B cell (primary cell): ENCODE measurements at regions not wholly inside any gene's neighbourhood (a gene's known extent, or its start where the extent isn't known, plus 50 kb on each side); places are given as distances from the start of the nearest gene placed in this dataset.
A peak's percentile ranks its signal among the peaks of the same experiment; 100 is the strongest.

Source experiments
- ATAC-seq: fragments of 200-7000 bp; cut with Tn5 transposase; one replicate; pipeline ENCODE4 v1.10.0; 2021; ENCODE audit warnings: low read depth, mild to moderate bottlenecking, moderate number of reproducible peaks, moderate library complexity
- CTCF ChIA-PET: fragments of 350-600 bp; sonication (Branson Sonifier 250); formaldehyde crosslinking; loops from one replicate; lab custom pipeline; 2021; ENCODE audit warnings: antibody characterized with exemption, inconsistent platforms; lab: Charles Lee
- POLR2A ChIA-PET: fragments of 350-600 bp; sonication (Branson Sonifier 250); formaldehyde crosslinking; loops from one replicate; lab custom pipeline; 2021; ENCODE audit warnings: antibody characterized with exemption; lab: Charles Lee
- DNase-seq: peaks from one replicate; pipeline ENCODE4 v3.0.0; 2013
- H2AFZ ChIP-seq: 2 replicates; pipeline ENCODE4 v1.6.1; 2012; ENCODE audit warnings: mild to moderate bottlenecking, low read depth, low read length; ENCODE audit not compliant: insufficient read depth, poor library complexity, severe bottlenecking
- H3K27ac ChIP-seq, 2 donors: 1 replicate in 1 of 2; 2 replicates in 1 of 2; pipeline ENCODE4 v1.5.1; 2012 to 2013; ENCODE audit warnings: low read length in 2 of 2, mild to moderate bottlenecking in 2 of 2, moderate library complexity in 1 of 2
- H3K27me3 ChIP-seq, 4 experiments: fragments of 200-600 bp in 1 of 4; sonication (generic) in 1 of 4; replicated peaks in 1 of 4; 1 replicate in 2 of 4; 2 replicates in 2 of 4; pipeline versions ENCODE4 v1.6.1 to v1.7.0; 2013 to 2016; ENCODE audit warnings: low read length in 3 of 4, mild to moderate bottlenecking in 2 of 4, mixed read lengths in 1 of 4, moderate library complexity in 1 of 4; ENCODE audit not compliant: insufficient read depth in 4 of 4, control insufficient read depth in 3 of 4; ENCODE audit errors: control extremely low read depth in 1 of 4
- H3K36me3 ChIP-seq, 2 experiments: replicated peaks in 1 of 2; 1 replicate in 1 of 2; 2 replicates in 1 of 2; pipeline versions ENCODE4 v1.6.1 to v1.7.1; 2013; ENCODE audit warnings: low read length in 1 of 2; ENCODE audit not compliant: insufficient read depth in 2 of 2, control insufficient read depth in 1 of 2; ENCODE audit errors: control extremely low read depth in 1 of 2, extremely low read depth in 1 of 2
- H3K4me1 ChIP-seq, 2 donors: fragments of 200-600 bp in 1 of 2; sonication (generic) in 1 of 2; 1 replicate in 1 of 2; 2 replicates in 1 of 2; pipeline versions ENCODE4 v1.5.1 to v1.6.1; 2013 to 2017; ENCODE audit warnings: low read length in 2 of 2; ENCODE audit not compliant: control insufficient read depth in 2 of 2, insufficient read depth in 2 of 2
- H3K4me2 ChIP-seq: replicated peaks from 2 replicates; pipeline ENCODE3; 2012; ENCODE audit warnings: mild to moderate bottlenecking, low read depth, low read length; ENCODE audit not compliant: poor library complexity, severe bottlenecking
- H3K4me3 ChIP-seq, 5 experiments: fragments of 200-600 bp in 1 of 5; sonication (generic) in 1 of 5; 1 replicate in 3 of 5; 2 replicates in 2 of 5; pipeline versions ENCODE4 v1.5.1 to v1.7.0; 2011 to 2016; ENCODE audit warnings: low read length in 4 of 5, mild to moderate bottlenecking in 4 of 5, low read depth in 2 of 5, control low read depth in 1 of 5, moderate library complexity in 1 of 5; ENCODE audit not compliant: insufficient read depth in 1 of 5; ENCODE audit errors: control extremely low read depth in 1 of 5, extremely low read depth in 1 of 5
- H3K79me2 ChIP-seq: fragments of 200-600 bp; sonication (generic); one replicate; pipeline ENCODE4 v1.6.0; 2016; ENCODE audit warnings: low read length; ENCODE audit not compliant: control insufficient read depth, insufficient read depth
- H3K9ac ChIP-seq: fragments of 200-600 bp; sonication (generic); 2 replicates; pipeline ENCODE4 v1.6.1; 2017; ENCODE audit warnings: mild to moderate bottlenecking, low read length, moderate library complexity
- H3K9me3 ChIP-seq, 3 donors: one replicate each; pipeline versions ENCODE4 v1.6.1 to v1.7.1; 2013; ENCODE audit warnings: low read length in 2 of 3; ENCODE audit not compliant: control insufficient read depth in 2 of 3, insufficient read depth in 1 of 3; ENCODE audit errors: control extremely low read depth in 1 of 3
- H4K20me1 ChIP-seq: 2 replicates; pipeline ENCODE4 v1.6.0; 2012; ENCODE audit warnings: mild to moderate bottlenecking, low read length; ENCODE audit not compliant: insufficient read depth, control insufficient read depth, poor library complexity, severe bottlenecking
- H3K27ac Mint-ChIP-seq: one replicate; pipeline ENCODE4 v1.8.0; 2021; ENCODE audit warnings: mixed read lengths
- H3K27me3 Mint-ChIP-seq: one replicate; pipeline ENCODE4 v1.8.0; 2021; ENCODE audit warnings: mixed read lengths
- H3K4me1 Mint-ChIP-seq: one replicate; pipeline ENCODE4 v1.8.0; 2021; ENCODE audit warnings: mixed read lengths
- H3K4me3 Mint-ChIP-seq: one replicate; pipeline ENCODE4 v1.8.0; 2021; ENCODE audit warnings: mixed read lengths
- H3K9me3 Mint-ChIP-seq: one replicate; pipeline ENCODE4 v1.8.0; 2022; ENCODE audit warnings: mixed read lengths; ENCODE audit not compliant: insufficient read depth
- EZH2 ChIP-seq: IDR thresholded peaks from 2 replicates; pipeline ENCODE4 v1.6.1; 2012; ENCODE audit warnings: borderline replicate concordance, low read depth, mild to moderate bottlenecking, moderate library complexity, low read length; ENCODE audit not compliant: insufficient read depth, poor library complexity, severe bottlenecking
- WGBS: methylation state at CpG from one replicate; pipeline ENCODE4 v1.1.5; 2013; ENCODE audit warnings: missing lambda C conversion rate; ENCODE audit not compliant: insufficient coverage; 5-methylcytosine and 5-hydroxymethylcytosine counted together
- intact Hi-C: fragments of 100-400 bp; cut with micrococcal nuclease; formaldehyde crosslinking; loops from one replicate; pipeline ENCODE4 v1.10.0; 2022
- TF ChIP-seq, protein P1 (sequence below): fragments of 200-600 bp; IDR thresholded peaks from one replicate; pipeline ENCODE4 v1.8.0; 2022; ENCODE audit warnings: antibody characterized with exemption, mild to moderate bottlenecking

GRCh38 chr12:93025145-93026103 is 96.3 kb upstream of the EEA1 start:
- Mint-ChIP-seq H3K4me3 (no peak overlapping the region), H3K27ac (no peak overlapping the region), H3K9me3 (no peaks in the 10 kb centered on the region), H3K4me1 (no peaks in the 10 kb centered on the region), H3K27me3 (no peaks in the 10 kb centered on the region)
- ChIA-PET POLR2A (no interaction called here), CTCF (interaction anchor here (1.1 to 1.5 kb wide), 5 partner anchors 36 to 373 kb away, joined by 3 to 4 read pairs (median 3); no protein-coding TSS in a partner anchor)
- no peaks in the 10 kb centered on the region for H3K36me3 ChIP-seq
- WGBS: 100% methylated on average over 2 of the region's 6 CpGs
- H3K27ac ChIP-seq: no peak overlapping the region
- no peaks in the 10 kb centered on the region for H3K9me3 ChIP-seq
- ATAC-seq (peak; percentile 45), DNase-seq (peak; percentile 56)
- H3K4me2 ChIP-seq: no peak overlapping the region
- H3K9ac ChIP-seq: no peak overlapping the region
- intact Hi-C loops: loop anchor here (2.0 to 5.0 kb wide), 2 partner anchors 33 to 371 kb away; no protein-coding TSS in a partner anchor
- no peaks in the 10 kb centered on the region for H3K4me1 ChIP-seq
- H2AFZ ChIP-seq: no peak overlapping the region
- TF ChIP-seq, protein P1, sequence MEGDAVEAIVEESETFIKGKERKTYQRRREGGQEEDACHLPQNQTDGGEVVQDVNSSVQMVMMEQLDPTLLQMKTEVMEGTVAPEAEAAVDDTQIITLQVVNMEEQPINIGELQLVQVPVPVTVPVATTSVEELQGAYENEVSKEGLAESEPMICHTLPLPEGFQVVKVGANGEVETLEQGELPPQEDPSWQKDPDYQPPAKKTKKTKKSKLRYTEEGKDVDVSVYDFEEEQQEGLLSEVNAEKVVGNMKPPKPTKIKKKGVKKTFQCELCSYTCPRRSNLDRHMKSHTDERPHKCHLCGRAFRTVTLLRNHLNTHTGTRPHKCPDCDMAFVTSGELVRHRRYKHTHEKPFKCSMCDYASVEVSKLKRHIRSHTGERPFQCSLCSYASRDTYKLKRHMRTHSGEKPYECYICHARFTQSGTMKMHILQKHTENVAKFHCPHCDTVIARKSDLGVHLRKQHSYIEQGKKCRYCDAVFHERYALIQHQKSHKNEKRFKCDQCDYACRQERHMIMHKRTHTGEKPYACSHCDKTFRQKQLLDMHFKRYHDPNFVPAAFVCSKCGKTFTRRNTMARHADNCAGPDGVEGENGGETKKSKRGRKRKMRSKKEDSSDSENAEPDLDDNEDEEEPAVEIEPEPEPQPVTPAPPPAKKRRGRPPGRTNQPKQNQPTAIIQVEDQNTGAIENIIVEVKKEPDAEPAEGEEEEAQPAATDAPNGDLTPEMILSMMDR: peak; percentile 51
- TF ChIP-seq EZH2: no peak
- H4K20me1 ChIP-seq: no peaks in the 10 kb centered on the region
- H3K27me3 ChIP-seq: no peaks in the 10 kb centered on the region
- H3K79me2 ChIP-seq: no peaks in the 10 kb centered on the region
- no peak overlapping the region for H3K4me3 ChIP-seq

- H3K79me2 ChIP-seq: no peaks in the 10 kb centered on the region
- DNase-seq (no peak), ATAC-seq (no peak)
- TF ChIP-seq EZH2: no peak
- TF ChIP-seq, protein P1: no peak
- CTCF ChIA-PET: interaction anchor here (0.6 to 1.5 kb wide), 8 partner anchors 17 to 476 kb away, joined by 3 to 4 read pairs (median 3); no protein-coding TSS in a partner anchor
- no peak overlapping the region for H3K4me3 ChIP-seq
- H3K9ac ChIP-seq: no peak overlapping the region
- no peaks in the 10 kb centered on the region for H4K20me1 ChIP-seq
- H3K27ac ChIP-seq: no peak overlapping the region
- Mint-ChIP-seq H3K9me3 (no peaks in the 10 kb centered on the region), H3K27me3 (no peaks in the 10 kb centered on the region), H3K4me1 (no peaks in the 10 kb centered on the region), H3K4me3 (no peak overlapping the region), H3K27ac (no peak overlapping the region)
- POLR2A ChIA-PET: no interaction called here
- no peaks in the 10 kb centered on the region for H3K4me1 ChIP-seq
- H3K36me3 ChIP-seq: no peaks in the 10 kb centered on the region
- no CpG with 5 or more reads among the region's 2 CpGs for WGBS
- no peaks in the 10 kb centered on the region for H3K27me3 ChIP-seq
- H2AFZ ChIP-seq: no peak overlapping the region
- intact Hi-C loops: loop anchor here (5.0 kb wide), 1 partner anchor 35 kb away; no protein-coding TSS in a partner anchor
- no peaks in the 10 kb centered on the region for H3K9me3 ChIP-seq
- no peak overlapping the region for H3K4me2 ChIP-seq
Measured at GRCh38 chr12:93027041-93027440, 97.9 kb upstream of the EEA1 start.
